GM21367 (cell line): ENCODE measurements at regions not wholly inside any gene's neighbourhood (a gene's known extent, or its start where the extent isn't known, plus 50 kb on each side); places are given as distances from the start of the nearest gene placed in this dataset.
"Not testable (repeated sequence)": the region's sequence is repeated elsewhere in the genome, so short reads cannot be mapped to it uniquely, and the experiment has no call there.

Experiments
- ATAC-seq: cut with Tn5 transposase; IDR thresholded peaks from one replicate; pipeline ENCODE4 v1.9.1; 2021; ENCODE audit not compliant: unreplicated experiment

- ATAC-seq, result no peak
Observed at GRCh38 chr17:14581186-14581830, 280.4 kb downstream of the HS3ST3B1 start.

- no peak for ATAC-seq
Observed at GRCh38 chr17:14580499-14580898, 279.6 kb downstream of the HS3ST3B1 start.

GRCh38 chr17:14579716-14580115, 278.8 kb downstream of the HS3ST3B1 start:
- no peak for ATAC-seq

- ATAC-seq, result no peak
Observed at GRCh38 chr17:14575471-14575953, 274.6 kb downstream of the HS3ST3B1 start.

- not testable (repeated sequence) for ATAC-seq
Observed at GRCh38 chr17:14560325-14560724, 259.4 kb downstream of the HS3ST3B1 start.

- ATAC-seq, result no peak
Observed at GRCh38 chr17:14559264-14560119, 258.6 kb downstream of the HS3ST3B1 start.

- ATAC-seq, result no peak
Observed at GRCh38 chr17:14557480-14557879, 256.6 kb downstream of the HS3ST3B1 start.

- no peak for ATAC-seq
Observed at GRCh38 chr17:14553847-14554246, 253.0 kb downstream of the HS3ST3B1 start.

- no peak for ATAC-seq
Observed at GRCh38 chr17:14552306-14552705, 251.4 kb downstream of the HS3ST3B1 start.

GRCh38 chr17:14547556-14547955, 246.7 kb downstream of the HS3ST3B1 start:
- ATAC-seq, result no peak

GRCh38 chr17:14547016-14547415, 246.1 kb downstream of the HS3ST3B1 start:
- no peak for ATAC-seq

GRCh38 chr17:14545156-14545906, 244.4 kb downstream of the HS3ST3B1 start:
- no peak for ATAC-seq

GRCh38 chr17:14541714-14542113, 240.8 kb downstream of the HS3ST3B1 start:
- ATAC-seq, result no peak

- no peak for ATAC-seq
Observed at GRCh38 chr17:14539801-14540200, 238.9 kb downstream of the HS3ST3B1 start.

- not testable (repeated sequence) for ATAC-seq
Observed at GRCh38 chr17:14532242-14532641, 231.4 kb downstream of the HS3ST3B1 start.

- ATAC-seq, result no peak
Observed at GRCh38 chr17:14525551-14526455, 224.9 kb downstream of the HS3ST3B1 start.

GRCh38 chr17:14522795-14523387, 222.0 kb downstream of the HS3ST3B1 start:
- no peak for ATAC-seq

- ATAC-seq, result not testable (repeated sequence)
Observed at GRCh38 chr17:14518919-14519318, 218.0 kb downstream of the HS3ST3B1 start.

- no peak for ATAC-seq
Observed at GRCh38 chr17:14514973-14515372, 214.1 kb downstream of the HS3ST3B1 start.

GRCh38 chr17:14513835-14514234, 213.0 kb downstream of the HS3ST3B1 start:
- no peak for ATAC-seq
